A549 (cell line): ENCODE measurements at regions not wholly inside any gene's neighbourhood (a gene's known extent, or its start where the extent isn't known, plus 50 kb on each side); places are given as distances from the start of the nearest gene placed in this dataset.

Experiments used
- RNF2 ChIP-seq: fragments of 200-600 bp; sonication (generic); IDR thresholded peaks from 2 replicates; pipeline ENCODE4 v1.6.1; 2016; ENCODE audit warnings: low read depth, mild to moderate bottlenecking, antibody characterized with exemption, moderate library complexity, borderline replicate concordance
- TF ChIP-seq, protein P1 (sequence below): fragments of >200 bp; sonication (Bioruptor Twin); formaldehyde crosslinking; IDR thresholded peaks from 3 replicates; pipeline ENCODE4 v1.5.1; 2016

DNA sequence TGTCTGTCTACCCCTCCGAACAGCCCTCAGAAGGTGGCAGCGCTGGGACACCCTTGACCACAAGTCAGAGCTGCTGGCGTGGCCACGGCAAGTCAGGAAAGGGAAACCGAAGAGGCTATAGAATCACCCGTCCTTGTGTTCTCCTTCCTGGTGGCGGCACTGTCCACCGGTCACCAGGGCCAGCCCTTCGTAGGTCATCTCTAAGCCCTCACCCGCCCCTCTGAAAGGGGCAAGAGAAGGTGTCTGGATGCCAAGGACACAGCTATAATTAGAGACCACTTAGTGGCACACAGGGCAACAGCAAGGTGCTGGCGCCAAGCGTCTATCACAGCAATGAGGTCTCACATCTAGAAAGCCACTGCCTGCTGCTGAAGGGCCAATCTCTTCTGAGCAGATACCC lies 320.9 kb downstream of the SHANK2 start:
- no peak for TF ChIP-seq RNF2
- TF ChIP-seq, protein P1, sequence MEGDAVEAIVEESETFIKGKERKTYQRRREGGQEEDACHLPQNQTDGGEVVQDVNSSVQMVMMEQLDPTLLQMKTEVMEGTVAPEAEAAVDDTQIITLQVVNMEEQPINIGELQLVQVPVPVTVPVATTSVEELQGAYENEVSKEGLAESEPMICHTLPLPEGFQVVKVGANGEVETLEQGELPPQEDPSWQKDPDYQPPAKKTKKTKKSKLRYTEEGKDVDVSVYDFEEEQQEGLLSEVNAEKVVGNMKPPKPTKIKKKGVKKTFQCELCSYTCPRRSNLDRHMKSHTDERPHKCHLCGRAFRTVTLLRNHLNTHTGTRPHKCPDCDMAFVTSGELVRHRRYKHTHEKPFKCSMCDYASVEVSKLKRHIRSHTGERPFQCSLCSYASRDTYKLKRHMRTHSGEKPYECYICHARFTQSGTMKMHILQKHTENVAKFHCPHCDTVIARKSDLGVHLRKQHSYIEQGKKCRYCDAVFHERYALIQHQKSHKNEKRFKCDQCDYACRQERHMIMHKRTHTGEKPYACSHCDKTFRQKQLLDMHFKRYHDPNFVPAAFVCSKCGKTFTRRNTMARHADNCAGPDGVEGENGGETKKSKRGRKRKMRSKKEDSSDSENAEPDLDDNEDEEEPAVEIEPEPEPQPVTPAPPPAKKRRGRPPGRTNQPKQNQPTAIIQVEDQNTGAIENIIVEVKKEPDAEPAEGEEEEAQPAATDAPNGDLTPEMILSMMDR: no peak
